DMS53 (cell line): ENCODE measurements at regions not wholly inside any gene's neighbourhood (a gene's known extent, or its start where the extent isn't known, plus 50 kb on each side); places are given as distances from the start of the nearest gene placed in this dataset.
A peak's percentile ranks its signal among the peaks of the same experiment; 100 is the strongest.

ENCODE experiments used
- DNase-seq: peaks from one replicate; lab custom pipeline; 2025; lab: John Stamatoyannopoulos, UW

- no peak for DNase-seq
Measured at GRCh38 chr12:53803194-53803593, 51.4 kb upstream of the CISTR start.

GRCh38 chr12:53803703-53804102 lies 51.9 kb upstream of the CISTR start:
- DNase-seq: no peak

DNA sequence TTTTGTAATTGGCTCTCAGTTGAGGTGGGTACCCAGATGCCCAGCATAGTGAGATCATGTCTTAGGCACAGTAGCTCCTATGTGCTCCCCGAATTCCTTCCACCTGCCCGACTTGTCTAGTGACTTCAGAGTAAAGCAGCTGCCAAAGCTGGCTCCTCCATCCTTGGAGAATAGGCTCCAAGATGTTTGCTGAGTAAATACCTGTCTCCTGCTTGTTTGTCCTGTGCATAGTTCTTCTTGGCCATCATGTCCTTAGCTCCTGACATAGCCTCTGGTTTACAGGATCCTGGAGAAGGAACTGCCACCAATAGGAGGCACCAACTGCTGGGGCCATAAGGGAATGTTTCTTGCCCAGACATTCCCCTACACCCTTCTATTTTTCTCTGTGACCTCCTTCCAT lies 52.6 kb upstream of the CISTR start:
- DNase-seq: no peak

- no peak for DNase-seq
Measured at GRCh38 chr12:53805067-53805466, 53.3 kb upstream of the CISTR start.

GRCh38 chr12:53805791-53806190 lies 54.0 kb upstream of the CISTR start:
- no peak for DNase-seq

- DNase-seq: no peak
Measured at GRCh38 chr12:53806721-53807120, 54.9 kb upstream of the CISTR start.

- no peak for DNase-seq
Measured at GRCh38 chr12:53807322-53807860, 55.6 kb upstream of the CISTR start.

DNA sequence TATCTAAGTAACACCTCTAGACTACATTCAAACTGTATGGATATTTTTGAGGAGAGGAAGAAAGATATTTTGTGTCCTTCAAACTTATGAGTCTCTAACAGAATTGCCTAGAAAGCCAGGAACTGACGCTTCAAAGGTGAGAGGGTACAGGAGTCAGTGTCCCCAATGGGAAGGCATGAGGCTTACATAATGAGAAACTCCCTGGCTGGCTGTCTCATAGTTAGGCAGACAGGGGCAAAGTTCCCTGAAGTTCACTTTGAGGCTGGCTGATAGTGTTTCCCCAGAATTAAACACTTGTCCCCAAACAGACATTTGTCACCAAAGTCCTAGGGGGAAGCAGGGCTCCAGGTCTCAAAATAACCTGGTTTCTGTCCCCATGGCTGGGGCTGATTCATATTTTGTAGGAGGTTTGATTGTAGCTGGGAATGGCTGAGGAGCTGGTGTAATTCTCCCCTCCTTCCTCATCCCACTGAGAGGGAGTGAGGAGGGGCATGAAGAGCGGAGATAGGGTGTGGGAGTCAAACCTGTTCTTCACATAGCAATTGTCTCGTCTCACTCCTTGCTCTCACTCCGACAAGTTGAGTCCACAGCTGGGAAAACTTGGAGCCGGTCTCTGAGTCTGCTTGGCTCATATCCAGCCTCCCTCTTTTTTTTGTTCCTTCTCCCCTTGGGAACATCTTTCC lies 56.4 kb upstream of the CISTR start:
- no peak for DNase-seq

DNA sequence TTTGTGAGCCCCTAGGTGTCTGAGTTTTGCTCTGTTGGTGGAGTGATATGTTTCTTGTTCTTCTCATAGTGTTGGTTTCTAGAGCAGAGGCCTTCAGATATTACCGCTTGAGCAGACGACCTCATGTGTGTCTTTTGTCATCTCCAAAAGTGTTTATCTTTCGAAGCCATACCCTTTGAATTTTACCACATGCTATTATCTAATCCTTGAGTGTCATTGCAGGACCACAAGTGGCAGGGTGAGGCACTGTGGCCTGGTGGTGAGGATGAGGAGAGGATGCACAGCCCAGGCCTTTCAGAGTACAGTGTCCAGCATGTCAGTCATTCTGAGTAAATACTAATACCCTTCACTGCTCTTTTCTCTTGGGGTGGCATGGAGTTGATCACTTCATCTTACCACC lies 57.2 kb upstream of the CISTR start:
- DNase-seq: no peak

GRCh38 chr12:53810950-53811349 lies 59.2 kb upstream of the CISTR start:
- no peak for DNase-seq

- no peak for DNase-seq
Measured at GRCh38 chr12:53811606-53812005, 59.8 kb upstream of the CISTR start.

GRCh38 chr12:53816360-53817020 lies 64.7 kb upstream of the CISTR start:
- no peak for DNase-seq

DNA sequence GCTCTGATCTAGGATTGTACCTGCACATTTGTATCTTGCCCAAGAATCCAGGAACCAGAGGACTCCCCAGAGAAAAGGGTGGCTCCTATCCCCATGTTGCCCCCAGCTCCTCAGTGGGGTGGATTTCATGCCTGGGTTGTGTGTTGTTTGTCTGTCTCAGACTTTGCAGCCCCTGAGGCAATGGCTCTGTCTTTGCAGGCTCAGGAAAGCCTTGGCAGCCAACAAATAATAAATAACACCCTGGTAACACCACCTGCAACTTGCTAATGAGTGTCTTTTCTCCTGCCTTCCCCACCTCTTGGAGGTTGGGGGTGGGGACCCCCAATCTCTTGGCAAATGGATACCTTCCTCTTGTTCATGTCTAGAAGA lies 65.2 kb upstream of the CISTR start:
- DNase-seq: no peak

- DNase-seq: peak; percentile 12
Measured at GRCh38 chr12:53820514-53821306, 68.9 kb upstream of the CISTR start.

GRCh38 chr12:53824001-53824712 lies 72.4 kb upstream of the CISTR start:
- DNase-seq: no peak

GRCh38 chr12:53825246-53826081 lies 73.7 kb upstream of the CISTR start:
- DNase-seq: peak; percentile 91

DNA sequence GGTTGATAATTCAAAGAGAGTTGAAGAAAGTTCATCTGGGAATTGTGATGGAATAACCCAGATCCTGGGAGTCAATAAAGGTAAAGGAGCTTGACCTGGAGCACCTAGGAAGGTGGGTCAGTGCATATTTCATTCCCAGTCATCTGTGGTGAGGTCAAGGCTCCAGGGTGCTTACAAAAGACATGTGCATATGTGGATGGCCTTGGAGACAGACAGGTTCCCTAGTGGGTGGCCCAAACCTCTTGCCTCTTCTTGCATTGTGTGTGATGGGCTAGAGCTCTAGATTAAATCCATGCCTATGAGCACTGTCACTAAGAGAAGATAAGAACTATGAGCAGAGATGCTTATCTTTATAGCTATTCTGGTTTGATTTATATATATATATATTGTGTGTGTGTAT lies 75.5 kb upstream of the CISTR start:
- no peak for DNase-seq

DNA sequence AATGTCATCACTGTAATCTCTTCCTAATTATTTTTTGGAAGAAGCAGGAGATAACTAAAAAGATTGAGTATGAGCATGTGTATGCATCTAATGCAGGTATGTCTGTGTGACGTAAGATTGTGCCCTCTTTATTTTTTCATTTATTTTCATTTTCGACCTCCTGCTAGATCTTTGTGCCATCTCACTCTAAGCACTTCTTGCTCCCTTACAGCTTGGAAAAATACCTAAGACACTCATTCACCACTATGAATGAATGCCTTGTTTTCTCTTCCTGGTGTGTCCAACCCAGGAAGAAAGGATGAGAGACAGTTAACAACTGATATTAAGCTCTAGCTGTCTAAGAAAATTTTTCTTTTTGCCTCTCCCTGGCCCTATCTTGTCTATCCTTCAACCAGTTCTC lies 76.8 kb upstream of the CISTR start:
- DNase-seq: no peak

- no peak for DNase-seq
Measured at GRCh38 chr12:53829130-53829819, 77.5 kb upstream of the CISTR start.

DNA sequence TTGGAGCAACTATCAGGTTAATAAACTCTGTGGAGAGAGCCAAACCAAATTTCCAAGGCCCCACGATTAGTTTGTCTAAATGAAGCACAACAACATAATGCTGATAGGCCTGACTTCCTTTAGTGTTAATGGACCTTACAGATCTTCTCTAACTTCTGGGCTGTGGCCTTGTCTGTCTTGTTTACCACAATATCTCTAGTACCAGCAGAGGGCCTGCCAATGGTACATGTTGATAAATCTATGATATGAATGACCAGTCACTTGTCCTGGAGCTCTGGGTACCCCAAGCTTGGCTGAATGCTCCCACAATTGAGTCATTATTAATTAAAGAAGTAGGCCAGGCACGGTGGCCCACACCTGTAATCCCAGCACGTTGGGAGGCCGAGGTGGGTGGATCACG lies 78.9 kb upstream of the CISTR start:
- no peak for DNase-seq
